PFSK-1 (cell line): ENCODE measurements at regions not wholly inside any gene's neighbourhood (a gene's known extent, or its start where the extent isn't known, plus 50 kb on each side); places are given as distances from the start of the nearest gene placed in this dataset.

Source experiments
- FOXP2 ChIP-seq: optimal IDR thresholded peaks from 2 replicates; pipeline ENCODE3; 2011; ENCODE audit warnings: borderline replicate concordance, control low read depth, inconsistent platforms; ENCODE audit not compliant: insufficient read depth; ENCODE audit errors: extremely low read length, extremely low read depth
- POLR2AphosphoS5 ChIP-seq: IDR thresholded peaks from 2 replicates; pipeline ENCODE4 v1.6.1; 2012; ENCODE audit warnings: low read depth, mild to moderate bottlenecking, control low read depth, low read length, moderate library complexity
- SIN3A ChIP-seq: IDR thresholded peaks from 2 replicates; pipeline ENCODE4 v1.6.1; 2012; ENCODE audit warnings: mild to moderate bottlenecking, low read length, moderate library complexity, borderline replicate concordance; ENCODE audit not compliant: insufficient read depth
- TAF1 ChIP-seq: IDR thresholded peaks from 2 replicates; pipeline ENCODE4 v1.6.1; 2012; ENCODE audit warnings: low read length, control low read depth, borderline replicate concordance; ENCODE audit not compliant: insufficient read depth
- TF ChIP-seq, protein P1 (sequence below), 2 experiments: IDR thresholded peaks; 2 replicates each; pipeline versions ENCODE4 v1.6.1 to v1.8.0; 2011 to 2012; ENCODE audit warnings: low read depth in 2 of 2, low read length in 2 of 2, control low read depth in 1 of 2, inconsistent platforms in 1 of 2, mild to moderate bottlenecking in 1 of 2, moderate library complexity in 1 of 2; ENCODE audit not compliant: insufficient read depth in 1 of 2

GRCh38 chr18:30852980-30853379 lies 189.6 kb downstream of the DSC3 start:
- no peak for TF ChIP-seq SIN3A
- no peak for TF ChIP-seq FOXP2
- no peak for TF ChIP-seq TAF1
- TF ChIP-seq, protein P1, sequence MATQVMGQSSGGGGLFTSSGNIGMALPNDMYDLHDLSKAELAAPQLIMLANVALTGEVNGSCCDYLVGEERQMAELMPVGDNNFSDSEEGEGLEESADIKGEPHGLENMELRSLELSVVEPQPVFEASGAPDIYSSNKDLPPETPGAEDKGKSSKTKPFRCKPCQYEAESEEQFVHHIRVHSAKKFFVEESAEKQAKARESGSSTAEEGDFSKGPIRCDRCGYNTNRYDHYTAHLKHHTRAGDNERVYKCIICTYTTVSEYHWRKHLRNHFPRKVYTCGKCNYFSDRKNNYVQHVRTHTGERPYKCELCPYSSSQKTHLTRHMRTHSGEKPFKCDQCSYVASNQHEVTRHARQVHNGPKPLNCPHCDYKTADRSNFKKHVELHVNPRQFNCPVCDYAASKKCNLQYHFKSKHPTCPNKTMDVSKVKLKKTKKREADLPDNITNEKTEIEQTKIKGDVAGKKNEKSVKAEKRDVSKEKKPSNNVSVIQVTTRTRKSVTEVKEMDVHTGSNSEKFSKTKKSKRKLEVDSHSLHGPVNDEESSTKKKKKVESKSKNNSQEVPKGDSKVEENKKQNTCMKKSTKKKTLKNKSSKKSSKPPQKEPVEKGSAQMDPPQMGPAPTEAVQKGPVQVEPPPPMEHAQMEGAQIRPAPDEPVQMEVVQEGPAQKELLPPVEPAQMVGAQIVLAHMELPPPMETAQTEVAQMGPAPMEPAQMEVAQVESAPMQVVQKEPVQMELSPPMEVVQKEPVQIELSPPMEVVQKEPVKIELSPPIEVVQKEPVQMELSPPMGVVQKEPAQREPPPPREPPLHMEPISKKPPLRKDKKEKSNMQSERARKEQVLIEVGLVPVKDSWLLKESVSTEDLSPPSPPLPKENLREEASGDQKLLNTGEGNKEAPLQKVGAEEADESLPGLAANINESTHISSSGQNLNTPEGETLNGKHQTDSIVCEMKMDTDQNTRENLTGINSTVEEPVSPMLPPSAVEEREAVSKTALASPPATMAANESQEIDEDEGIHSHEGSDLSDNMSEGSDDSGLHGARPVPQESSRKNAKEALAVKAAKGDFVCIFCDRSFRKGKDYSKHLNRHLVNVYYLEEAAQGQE (IDR thresholded peaks at IDR 0.05; ENCODE audit: insufficient read depth in 1 of 2, low read depth in 2 of 2, low read length in 2 of 2), result no peak
- TF ChIP-seq POLR2AphosphoS5, result no peak

GRCh38 chr18:30852541-30852940 lies 190.0 kb downstream of the DSC3 start:
- no peak for TF ChIP-seq POLR2AphosphoS5
- TF ChIP-seq, protein P1 (IDR thresholded peaks at IDR 0.05; ENCODE audit: insufficient read depth in 1 of 2, low read depth in 2 of 2, low read length in 2 of 2), result no peak

DNA sequence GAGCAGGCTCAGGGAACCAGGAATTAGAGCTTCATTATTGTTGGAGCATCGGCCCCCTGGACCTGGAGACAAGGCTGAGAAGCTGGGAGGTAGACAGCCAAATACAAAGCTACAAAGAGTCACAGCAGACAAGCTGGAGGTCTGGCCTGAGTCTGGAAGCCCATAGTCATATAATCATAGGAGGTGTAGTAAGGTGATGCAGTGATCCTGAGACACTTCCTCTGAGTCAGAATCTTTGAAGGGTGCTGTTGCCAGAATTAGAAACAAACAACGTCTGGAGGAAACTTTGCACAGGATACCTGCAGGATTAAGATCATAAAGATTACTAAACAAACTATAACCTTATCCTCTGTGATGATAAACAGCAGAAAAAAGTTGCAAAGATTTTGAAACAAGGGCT lies 213.8 kb downstream of the DSC3 start:
- no peak for TF ChIP-seq TAF1
- no peak for TF ChIP-seq FOXP2
- TF ChIP-seq SIN3A, result no peak
- TF ChIP-seq, protein P1 (IDR thresholded peaks at IDR 0.05; ENCODE audit: insufficient read depth in 1 of 2, low read depth in 2 of 2, low read length in 2 of 2), result no peak
- no peak for TF ChIP-seq POLR2AphosphoS5

DNA sequence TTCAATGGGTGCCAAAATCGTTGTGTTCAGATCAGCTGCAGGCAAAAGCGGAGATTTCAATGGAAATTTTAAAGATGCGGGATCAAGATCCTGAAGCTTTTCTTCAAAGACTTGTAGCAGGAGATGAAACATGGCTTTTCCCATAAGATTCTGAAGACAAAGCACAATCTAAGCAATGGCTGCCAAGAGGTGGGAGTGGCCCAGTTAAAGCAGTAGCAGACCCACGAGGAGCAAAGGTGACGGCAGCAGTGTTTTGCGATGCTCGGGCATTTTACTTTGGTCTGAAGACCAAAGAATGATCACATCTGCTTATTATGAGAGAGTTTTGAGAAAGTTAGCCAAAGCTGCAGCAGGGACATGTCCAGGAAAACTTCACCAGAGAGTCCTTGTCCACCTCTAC lies 222.9 kb downstream of the DSC3 start:
- TF ChIP-seq, protein P1 (IDR thresholded peaks at IDR 0.05; ENCODE audit: insufficient read depth in 1 of 2, low read depth in 2 of 2, low read length in 2 of 2), result no peak
- no peak for TF ChIP-seq POLR2AphosphoS5
- TF ChIP-seq TAF1, result no peak
- no peak for TF ChIP-seq FOXP2
- TF ChIP-seq SIN3A, result no peak

GRCh38 chr18:30814446-30814845 lies 228.1 kb downstream of the DSC3 start:
- TF ChIP-seq TAF1, result no peak
- TF ChIP-seq POLR2AphosphoS5, result no peak
- no peak for TF ChIP-seq FOXP2
- TF ChIP-seq, protein P1 (IDR thresholded peaks at IDR 0.05; ENCODE audit: insufficient read depth in 1 of 2, low read depth in 2 of 2, low read length in 2 of 2), result no peak
- TF ChIP-seq SIN3A, result no peak
